SH-SY5Y (cell line): ENCODE measurements at regions not wholly inside any gene's neighbourhood (a gene's known extent, or its start where the extent isn't known, plus 50 kb on each side); places are given as distances from the start of the nearest gene placed in this dataset.

Experiments used
- GATA2 ChIP-seq: IDR thresholded peaks from 2 replicates; pipeline ENCODE4 v1.6.1; 2011; ENCODE audit warnings: mild to moderate bottlenecking, low read depth, low read length
- GATA3 ChIP-seq: IDR thresholded peaks from 2 replicates; pipeline ENCODE4 v1.6.1; 2011; ENCODE audit warnings: low read depth, mild to moderate bottlenecking, low read length, moderate library complexity

GRCh38 chr3:182570946-182571594 is 222.2 kb upstream of the ATP11B start:
- no peak for TF ChIP-seq GATA2
- no peak for TF ChIP-seq GATA3
